ENCODE measurements at regions not wholly inside any gene's neighbourhood (a gene's known extent, or its start where the extent isn't known, plus 50 kb on each side); places are given as distances from the start of the nearest gene placed in this dataset.

GRCh38 chr19:31102674-31103073 lies 246.6 kb downstream of the TSHZ3 start:
- no peaks in the 10 kb centered on the region for H3K27me3 ChIP-seq
- H3K4me2 ChIP-seq: no peak overlapping the region
- H4K20me1 ChIP-seq (ENCODE audit: low read depth): no peaks in the 10 kb centered on the region
- Mint-ChIP-seq H3K9me3 (no peaks in the 10 kb centered on the region), H3K27ac (peak overlapping the region; percentile 8), H3K4me3 (no peak overlapping the region), H3K4me1 (peaks cover 24% of the 10 kb centered on the region), H3K36me3 (no peaks in the 10 kb centered on the region), H3K27me3 (ENCODE audit: insufficient read depth, low read depth) (peaks cover 6% of the 10 kb centered on the region)
- no peak overlapping the region for H2AFZ ChIP-seq (replicated peaks)
- peaks cover 24% of the 10 kb centered on the region for H3K4me1 ChIP-seq
- no peaks in the 10 kb centered on the region for H3F3A ChIP-seq (ENCODE audit: low read depth)
- no peak overlapping the region for H3K27ac ChIP-seq
- no peak for DNase-seq (ENCODE audit: low spot score)
- no peaks in the 10 kb centered on the region for H3K9me3 ChIP-seq (ENCODE audit: low read depth)
- H3K4me3 ChIP-seq: no peak overlapping the region
- no peak overlapping the region for H3K9ac ChIP-seq
- TF ChIP-seq EZH2 (IDR thresholded peaks at IDR 0.05) (no peak), EZH2phosphoT487 (IDR thresholded peaks at IDR 0.05) (no peak), CTCF (IDR thresholded peaks at IDR 0.05) (no peak)
- no peaks in the 10 kb centered on the region for H3K36me3 ChIP-seq
- H3K79me2 ChIP-seq (ENCODE audit: low read depth): no peaks in the 10 kb centered on the region

GRCh38 chr19:31100981-31101380 lies 248.3 kb downstream of the TSHZ3 start:
- no peak overlapping the region for H3K9ac ChIP-seq
- no peaks in the 10 kb centered on the region for H3F3A ChIP-seq (ENCODE audit: low read depth)
- no peak overlapping the region for H3K4me3 ChIP-seq
- no peaks in the 10 kb centered on the region for H3K27me3 ChIP-seq
- no peaks in the 10 kb centered on the region for H3K9me3 Mint-ChIP-seq
- peaks cover 24% of the 10 kb centered on the region for H3K4me1 ChIP-seq
- no peak overlapping the region for H3K27ac ChIP-seq
- no peaks in the 10 kb centered on the region for H3K36me3 Mint-ChIP-seq
- peaks cover 3% of the 10 kb centered on the region for H3K27me3 Mint-ChIP-seq (ENCODE audit: insufficient read depth, low read depth)
- DNase-seq (ENCODE audit: low spot score): no peak
- no peak overlapping the region for H3K27ac Mint-ChIP-seq
- H3K79me2 ChIP-seq (ENCODE audit: low read depth): no peaks in the 10 kb centered on the region
- H3K4me3 Mint-ChIP-seq: no peak overlapping the region
- TF ChIP-seq EZH2phosphoT487 (IDR thresholded peaks at IDR 0.05): no peak
- TF ChIP-seq CTCF (IDR thresholded peaks at IDR 0.05): no peak
- no peak for TF ChIP-seq EZH2 (IDR thresholded peaks at IDR 0.05)
- H3K4me2 ChIP-seq: no peak overlapping the region
- H4K20me1 ChIP-seq (ENCODE audit: low read depth): no peaks in the 10 kb centered on the region
- H3K9me3 ChIP-seq (ENCODE audit: low read depth): no peaks in the 10 kb centered on the region
- peaks cover 29% of the 10 kb centered on the region for H3K4me1 Mint-ChIP-seq
- no peaks in the 10 kb centered on the region for H3K36me3 ChIP-seq
- H2AFZ ChIP-seq (replicated peaks): no peak overlapping the region

GRCh38 chr19:31100206-31100590 lies 249.0 kb downstream of the TSHZ3 start:
- no peak for TF ChIP-seq CTCF (IDR thresholded peaks at IDR 0.05)
- no peak overlapping the region for H3K4me2 ChIP-seq
- H2AFZ ChIP-seq (replicated peaks): peak overlapping the region; percentile 10

More at GRCh38 chr19:31100206-31100590, 249.0 kb downstream of the TSHZ3 start:
- Histone ChIP-seq H3K9me3 (ENCODE audit: low read depth) (no peaks in the 10 kb centered on the region), H3K36me3 (no peaks in the 10 kb centered on the region), H3K27ac (no peak overlapping the region), H3K4me3 (no peak overlapping the region), H3K9ac (no peak overlapping the region), H3K4me1 (peaks cover 24% of the 10 kb centered on the region), H3F3A (ENCODE audit: low read depth) (no peaks in the 10 kb centered on the region), H4K20me1 (ENCODE audit: low read depth) (no peaks in the 10 kb centered on the region), H3K27me3 (no peaks in the 10 kb centered on the region), H3K79me2 (ENCODE audit: low read depth) (no peaks in the 10 kb centered on the region)
- H3K36me3 Mint-ChIP-seq: no peaks in the 10 kb centered on the region
- peaks cover 4% of the 10 kb centered on the region for H3K27me3 Mint-ChIP-seq (ENCODE audit: insufficient read depth, low read depth)
- DNase-seq (ENCODE audit: low spot score): no peak
- no peak overlapping the region for H3K27ac Mint-ChIP-seq
- H3K4me1 Mint-ChIP-seq: peaks cover 35% of the 10 kb centered on the region
- no peak overlapping the region for H3K4me3 Mint-ChIP-seq
- no peaks in the 10 kb centered on the region for H3K9me3 Mint-ChIP-seq

Data from neural progenitor cell (in vitro differentiated cells).